ENCODE measurements at regions not wholly inside any gene's neighbourhood (a gene's known extent, or its start where the extent isn't known, plus 50 kb on each side); places are given as distances from the start of the nearest gene placed in this dataset.

DNA sequence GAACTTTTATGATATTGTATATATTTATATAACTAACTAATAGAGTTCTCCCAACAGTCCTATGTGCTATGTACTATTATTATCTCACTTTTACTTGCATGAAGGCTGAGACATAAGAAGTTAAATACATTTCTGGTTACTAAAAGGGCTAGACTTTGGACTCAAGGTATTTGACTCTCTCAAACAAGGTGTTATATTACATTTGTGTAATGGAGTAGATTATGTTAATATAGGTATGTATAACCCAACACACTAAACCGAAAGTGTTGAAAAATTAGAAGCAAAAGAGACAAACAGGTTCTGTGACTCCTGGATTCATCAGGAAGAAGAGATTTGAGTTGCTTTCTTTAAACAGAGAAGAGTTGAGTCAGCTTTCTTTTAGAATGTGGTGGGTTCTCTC is 733.6 kb upstream of the ZEB2 start:
- no peaks in the 10 kb centered on the region for H3K4me1 ChIP-seq
- no peaks in the 10 kb centered on the region for H3K27me3 ChIP-seq
- no peak overlapping the region for H3K4me3 ChIP-seq
- WGBS, result 67% methylated on average over 1 of the region's 1 CpG
- no peak overlapping the region for H3K27ac ChIP-seq
- H3K36me3 ChIP-seq, result no peaks in the 10 kb centered on the region
- TF ChIP-seq POLR2AphosphoS5 (IDR thresholded peaks at IDR 0.05), result no peak
- no peak for TF ChIP-seq EP300 (IDR thresholded peaks at IDR 0.05)
- TF ChIP-seq POLR2A (IDR thresholded peaks at IDR 0.05), result no peak
- TF ChIP-seq, protein P1, sequence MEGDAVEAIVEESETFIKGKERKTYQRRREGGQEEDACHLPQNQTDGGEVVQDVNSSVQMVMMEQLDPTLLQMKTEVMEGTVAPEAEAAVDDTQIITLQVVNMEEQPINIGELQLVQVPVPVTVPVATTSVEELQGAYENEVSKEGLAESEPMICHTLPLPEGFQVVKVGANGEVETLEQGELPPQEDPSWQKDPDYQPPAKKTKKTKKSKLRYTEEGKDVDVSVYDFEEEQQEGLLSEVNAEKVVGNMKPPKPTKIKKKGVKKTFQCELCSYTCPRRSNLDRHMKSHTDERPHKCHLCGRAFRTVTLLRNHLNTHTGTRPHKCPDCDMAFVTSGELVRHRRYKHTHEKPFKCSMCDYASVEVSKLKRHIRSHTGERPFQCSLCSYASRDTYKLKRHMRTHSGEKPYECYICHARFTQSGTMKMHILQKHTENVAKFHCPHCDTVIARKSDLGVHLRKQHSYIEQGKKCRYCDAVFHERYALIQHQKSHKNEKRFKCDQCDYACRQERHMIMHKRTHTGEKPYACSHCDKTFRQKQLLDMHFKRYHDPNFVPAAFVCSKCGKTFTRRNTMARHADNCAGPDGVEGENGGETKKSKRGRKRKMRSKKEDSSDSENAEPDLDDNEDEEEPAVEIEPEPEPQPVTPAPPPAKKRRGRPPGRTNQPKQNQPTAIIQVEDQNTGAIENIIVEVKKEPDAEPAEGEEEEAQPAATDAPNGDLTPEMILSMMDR (IDR thresholded peaks at IDR 0.05), result no peak
- H3K9me3 ChIP-seq, result no peaks in the 10 kb centered on the region
- no peak for DNase-seq (ENCODE audit: low spot score in 2 of 2)

GRCh38 chr2:145245268-145245870 is 725.5 kb upstream of the ZEB2 start:
- H3K27ac ChIP-seq, result no peak overlapping the region
- TF ChIP-seq POLR2A (IDR thresholded peaks at IDR 0.05), result no peak
- no peak for TF ChIP-seq EP300 (IDR thresholded peaks at IDR 0.05)
- no peak for TF ChIP-seq POLR2AphosphoS5 (IDR thresholded peaks at IDR 0.05)
- TF ChIP-seq, protein P1 (IDR thresholded peaks at IDR 0.05), result no peak
- H3K9me3 ChIP-seq, result no peaks in the 10 kb centered on the region
- no peak overlapping the region for H3K4me3 ChIP-seq
- no peaks in the 10 kb centered on the region for H3K36me3 ChIP-seq
- no peaks in the 10 kb centered on the region for H3K27me3 ChIP-seq
- no peaks in the 10 kb centered on the region for H3K4me1 ChIP-seq
- DNase-seq (ENCODE audit: low spot score in 2 of 2), result no peak
- WGBS, result 59% methylated on average over 4 of the region's 4 CpGs

- DNase-seq (ENCODE audit: low spot score in 2 of 2), result no peak
- Histone ChIP-seq H3K27me3 (no peaks in the 10 kb centered on the region), H3K4me1 (no peaks in the 10 kb centered on the region), H3K9me3 (no peaks in the 10 kb centered on the region), H3K36me3 (no peaks in the 10 kb centered on the region), H3K4me3 (no peak overlapping the region), H3K27ac (no peak overlapping the region)
- no peak for TF ChIP-seq EP300 (IDR thresholded peaks at IDR 0.05)
- TF ChIP-seq, protein P1 (IDR thresholded peaks at IDR 0.05), result no peak
- TF ChIP-seq POLR2AphosphoS5 (IDR thresholded peaks at IDR 0.05), result no peak
- TF ChIP-seq POLR2A (IDR thresholded peaks at IDR 0.05), result no peak
- 88% methylated on average over 2 of the region's 2 CpGs for WGBS
These were observed 715.4 kb upstream of the ZEB2 start for GRCh38 chr2:145235312-145235711.

DNA sequence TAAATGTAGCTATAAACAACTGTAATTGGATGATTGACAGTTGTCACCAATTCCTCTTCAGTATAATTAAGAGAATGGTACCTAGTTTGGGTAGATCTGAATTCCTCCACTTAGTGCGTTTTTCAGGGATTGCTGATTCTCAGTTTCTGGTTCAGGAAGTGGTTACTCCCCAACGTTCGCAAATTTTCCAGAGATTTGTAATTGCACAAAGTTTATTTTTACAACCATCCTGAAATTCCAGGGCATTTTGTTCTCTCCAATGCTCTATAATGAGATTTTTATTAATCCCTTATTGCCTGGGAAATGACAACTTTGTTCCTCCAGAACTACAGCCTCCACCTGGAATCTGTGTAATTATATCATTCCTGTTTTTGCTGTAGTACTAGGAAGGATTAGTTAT is 710.6 kb upstream of the ZEB2 start:
- Histone ChIP-seq H3K36me3 (no peaks in the 10 kb centered on the region), H3K4me3 (no peak overlapping the region), H3K9me3 (no peaks in the 10 kb centered on the region), H3K4me1 (no peaks in the 10 kb centered on the region), H3K27me3 (no peaks in the 10 kb centered on the region), H3K27ac (no peak overlapping the region)
- no peak for TF ChIP-seq POLR2AphosphoS5 (IDR thresholded peaks at IDR 0.05)
- TF ChIP-seq POLR2A (IDR thresholded peaks at IDR 0.05), result no peak
- TF ChIP-seq EP300 (IDR thresholded peaks at IDR 0.05), result no peak
- TF ChIP-seq, protein P1 (IDR thresholded peaks at IDR 0.05), result no peak
- 56% methylated on average over 3 of the region's 3 CpGs for WGBS
- DNase-seq (ENCODE audit: low spot score in 2 of 2), result no peak

DNA sequence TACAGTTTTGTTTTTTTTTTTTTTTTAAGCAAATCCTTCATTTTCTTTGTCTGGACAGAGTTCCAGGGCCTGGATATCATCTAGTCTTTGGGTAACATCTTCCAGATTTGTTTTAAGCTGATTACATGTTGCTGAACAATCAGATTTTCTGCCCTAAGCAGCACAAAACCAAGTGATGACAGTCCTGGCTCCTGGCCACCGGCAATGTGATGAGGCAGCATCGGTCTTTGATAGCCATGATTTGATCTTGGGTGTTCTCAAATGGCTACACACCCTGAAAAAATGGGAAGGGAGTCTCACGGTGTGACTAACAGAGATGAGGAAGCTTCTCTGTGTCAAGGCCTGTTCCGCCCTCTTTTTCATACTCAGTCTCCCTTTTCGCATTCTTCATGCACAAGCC is 708.6 kb upstream of the ZEB2 start:
- 48% methylated on average over 5 of the region's 5 CpGs for WGBS

More for the DNA sequence above, 708.6 kb upstream of the ZEB2 start:
- TF ChIP-seq POLR2AphosphoS5 (IDR thresholded peaks at IDR 0.05) (no peak), POLR2A (IDR thresholded peaks at IDR 0.05) (no peak), EP300 (IDR thresholded peaks at IDR 0.05) (no peak)
- TF ChIP-seq, protein P1 (IDR thresholded peaks at IDR 0.05), result no peak
- Histone ChIP-seq H3K36me3 (no peaks in the 10 kb centered on the region), H3K4me3 (no peak overlapping the region), H3K27ac (no peak overlapping the region), H3K27me3 (no peaks in the 10 kb centered on the region), H3K9me3 (no peaks in the 10 kb centered on the region), H3K4me1 (no peaks in the 10 kb centered on the region)
- no peak for DNase-seq (ENCODE audit: low spot score in 2 of 2)

All from suprapubic skin (tissue), 4 donors.